COLO668 (cell line): ENCODE measurements at regions not wholly inside any gene's neighbourhood (a gene's known extent, or its start where the extent isn't known, plus 50 kb on each side); places are given as distances from the start of the nearest gene placed in this dataset.
"Not testable (repeated sequence)": the region's sequence is repeated elsewhere in the genome, so short reads cannot be mapped to it uniquely, and the experiment has no call there.

Experiments used
- DNase-seq: peaks from one replicate; lab custom pipeline; 2025; ENCODE audit not compliant: unreplicated experiment; lab: John Stamatoyannopoulos, UW

DNA sequence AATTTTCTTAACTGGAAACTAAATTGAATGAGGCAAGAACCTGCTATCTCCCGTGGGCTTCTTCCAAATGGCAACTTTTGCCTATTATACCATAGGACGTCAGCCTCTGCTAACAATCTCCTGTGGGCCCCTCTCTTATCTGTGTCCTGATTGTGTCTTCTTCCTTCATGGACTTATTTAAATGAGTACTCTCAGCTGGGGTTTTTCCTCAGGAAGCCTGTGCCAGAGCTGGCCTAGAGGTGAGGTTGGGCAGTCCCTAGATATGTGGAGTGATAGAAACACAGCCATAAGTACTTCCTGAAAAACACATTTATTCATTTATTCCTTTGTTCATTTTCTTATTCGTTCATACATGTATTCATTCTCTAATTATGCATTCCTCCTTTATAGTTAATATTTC lies 712.5 kb upstream of the SLIT2 start:
- no peak for DNase-seq

DNA sequence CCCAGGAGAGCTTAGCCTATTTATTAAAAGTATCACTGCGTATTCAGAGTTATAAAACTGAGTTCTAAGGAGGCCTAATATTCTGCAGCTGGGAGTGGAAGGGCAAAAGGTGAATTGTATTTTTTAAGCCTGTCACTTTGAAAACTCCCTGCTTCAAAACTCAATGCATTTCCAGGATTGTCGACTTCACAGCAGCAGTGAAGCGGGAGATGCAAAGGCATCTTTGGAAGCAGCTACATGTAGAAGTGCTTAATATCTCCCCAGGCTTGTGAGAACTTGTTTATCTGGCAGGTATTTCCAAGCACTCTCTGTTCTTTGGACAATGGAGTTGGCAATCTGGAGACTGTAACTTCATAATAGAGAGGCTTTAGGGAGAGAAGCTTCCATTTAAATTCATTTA lies 717.5 kb upstream of the SLIT2 start:
- no peak for DNase-seq

DNA sequence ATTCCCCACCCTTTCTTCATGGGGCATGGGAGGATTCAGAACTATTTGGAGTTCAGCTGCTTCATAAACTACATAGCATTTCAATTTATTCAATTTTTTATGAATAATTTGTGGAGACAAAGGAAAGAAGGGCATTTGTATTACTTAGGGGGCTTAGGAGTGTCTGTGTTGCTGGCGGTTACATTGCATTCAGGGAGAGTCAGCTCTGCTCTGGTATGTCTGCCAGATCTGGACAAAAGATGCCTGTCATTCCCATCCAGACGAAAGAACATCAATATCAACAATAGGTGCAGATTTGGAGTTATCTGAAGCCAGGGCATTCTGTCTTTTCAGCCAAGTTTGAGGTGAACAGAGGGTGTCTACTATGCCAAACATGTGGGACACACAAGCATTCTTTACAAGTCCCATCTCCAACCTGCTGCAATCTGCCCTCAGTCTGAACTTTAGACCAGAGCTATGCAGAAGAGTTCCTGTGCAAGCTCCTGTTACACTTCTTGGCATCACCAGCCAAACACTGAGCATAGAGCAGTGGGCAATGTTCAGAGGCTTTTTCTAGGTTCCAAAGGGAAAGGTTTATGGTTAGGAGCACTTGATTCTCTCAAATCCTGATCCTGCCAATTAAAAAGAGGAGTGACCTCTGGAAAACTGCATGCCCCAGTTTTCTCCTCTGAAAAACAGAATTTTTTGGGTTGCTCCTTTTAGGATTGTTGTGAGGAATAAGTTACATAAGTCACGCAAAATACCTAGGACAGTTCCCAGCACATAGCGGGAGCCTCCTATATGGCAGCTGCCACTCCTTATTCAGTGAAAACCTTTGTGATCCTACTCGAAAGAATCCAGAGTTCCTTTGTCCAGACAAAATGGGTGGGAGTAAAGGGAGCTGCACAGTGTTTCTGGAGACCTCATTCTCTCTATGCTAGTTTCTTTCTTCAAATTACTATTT lies 719.5 kb upstream of the SLIT2 start:
- no peak for DNase-seq

DNA sequence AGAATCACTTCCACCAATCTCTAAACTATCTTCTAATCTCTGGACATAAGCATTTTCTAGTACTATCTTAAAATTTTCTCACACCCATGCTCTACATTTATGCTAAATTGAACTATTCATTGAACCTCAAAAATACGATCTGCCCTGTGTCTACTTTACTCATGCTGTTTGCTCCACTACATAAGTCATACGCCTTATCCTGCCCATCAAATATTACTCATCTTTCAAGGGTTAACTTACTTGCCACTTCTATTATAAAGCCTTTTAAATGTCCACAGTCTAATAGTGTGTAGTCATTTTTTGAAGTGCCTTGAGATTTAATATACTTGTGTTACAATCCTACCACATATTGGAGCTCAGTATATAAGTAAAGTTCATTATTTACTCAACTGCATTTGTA lies 727.7 kb upstream of the SLIT2 start:
- DNase-seq, result no peak

DNA sequence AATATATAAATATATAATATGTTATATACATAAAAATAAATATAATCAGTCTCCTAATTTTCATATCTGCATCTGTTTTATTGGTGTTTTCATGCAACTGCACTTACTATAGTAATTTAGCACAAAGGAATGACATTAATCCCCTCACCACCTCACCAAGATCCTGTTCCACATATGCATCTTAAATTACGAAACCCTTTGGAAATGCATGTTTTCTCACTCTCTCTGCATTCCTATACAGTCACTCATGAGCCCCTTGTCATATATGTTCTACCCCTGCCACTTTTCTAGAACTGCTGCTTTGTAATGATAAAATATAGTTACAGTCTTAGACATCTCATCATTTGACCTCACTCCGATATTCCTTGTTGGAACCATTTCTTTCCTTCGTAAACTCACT lies 728.7 kb upstream of the SLIT2 start:
- DNase-seq, result no peak

DNA sequence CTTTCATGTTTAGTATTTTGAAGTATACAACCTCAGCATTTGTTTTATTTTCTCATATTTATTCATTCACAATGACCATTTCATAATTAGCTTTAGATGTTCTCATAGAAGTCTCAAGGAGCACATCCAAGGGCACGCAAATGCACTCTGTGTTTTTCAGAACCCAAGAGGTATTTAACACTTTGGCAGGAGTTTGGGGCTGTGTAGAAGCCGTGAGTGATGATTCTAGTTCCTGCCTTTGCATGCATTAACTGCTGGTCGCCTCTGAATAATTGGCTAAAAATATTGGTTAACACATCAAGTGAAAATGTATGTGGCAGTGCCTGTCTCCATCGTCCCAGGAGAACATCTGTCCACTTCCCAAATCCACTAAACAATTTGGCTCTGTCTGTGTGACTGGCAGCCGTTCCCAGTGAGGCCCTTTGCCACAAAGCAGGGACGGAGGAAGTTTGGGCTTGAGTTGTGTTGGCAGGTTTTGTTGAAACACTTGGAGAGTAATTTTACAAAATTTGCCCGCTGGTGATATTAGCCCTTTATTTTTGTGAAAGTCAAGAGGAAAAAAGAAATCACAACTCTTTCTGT lies 730.7 kb upstream of the SLIT2 start:
- DNase-seq, result no peak

DNA sequence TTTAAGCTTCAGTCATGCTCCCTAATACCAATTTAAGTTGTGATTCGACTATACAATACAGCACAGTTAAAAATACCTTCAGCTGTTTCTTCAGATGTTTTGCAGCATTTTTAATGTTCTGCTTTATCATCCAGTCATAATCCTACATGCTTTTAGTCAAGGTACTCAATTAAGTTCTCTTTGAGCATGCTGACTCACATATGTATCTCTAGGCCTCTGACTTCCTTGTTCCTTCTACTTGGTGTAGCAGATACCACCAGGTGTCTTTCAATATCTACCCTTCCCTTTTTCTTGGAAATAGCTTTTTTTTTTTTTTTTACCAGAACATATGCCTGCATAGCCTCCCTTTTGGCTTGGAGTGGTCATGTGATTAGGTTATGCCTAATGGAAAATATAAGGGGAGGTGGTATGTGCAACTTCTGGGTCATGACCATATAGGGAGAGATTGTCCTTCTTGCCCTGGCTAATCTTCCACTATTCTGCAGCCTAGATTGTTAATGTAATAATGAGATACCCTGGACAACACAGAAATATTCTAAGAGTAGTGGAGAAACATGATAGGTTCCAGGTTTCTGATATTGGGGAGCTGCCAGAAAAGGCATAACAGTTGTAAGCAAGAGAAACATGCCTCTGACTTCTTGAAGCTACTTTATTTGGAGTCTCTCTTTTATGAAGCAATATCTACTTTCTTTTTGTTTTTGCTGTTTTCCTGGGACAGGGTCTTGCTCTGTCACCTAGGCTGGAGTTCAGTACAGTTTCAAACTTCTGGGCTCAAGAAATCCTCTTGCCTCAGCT lies 737.2 kb upstream of the SLIT2 start:
- no peak for DNase-seq

DNA sequence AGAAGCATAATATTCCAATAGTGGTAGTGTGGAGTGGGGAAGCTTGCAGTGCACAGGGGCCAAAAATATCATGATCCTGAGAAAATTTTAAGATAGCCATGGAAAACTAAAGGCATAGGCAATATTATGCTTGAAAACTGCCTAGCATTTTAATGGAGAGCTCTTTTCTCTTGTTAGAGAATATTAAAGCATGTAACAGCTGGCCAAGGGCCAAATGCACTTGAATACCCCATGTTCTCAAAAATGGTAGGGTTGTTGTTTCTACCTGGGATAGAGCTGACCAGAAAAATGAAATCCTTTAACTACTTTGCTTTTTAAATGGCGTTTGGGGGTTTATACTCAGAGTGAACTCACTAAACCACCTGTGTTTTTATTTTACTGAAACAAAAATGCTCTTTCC lies 739.6 kb upstream of the SLIT2 start:
- no peak for DNase-seq

DNA sequence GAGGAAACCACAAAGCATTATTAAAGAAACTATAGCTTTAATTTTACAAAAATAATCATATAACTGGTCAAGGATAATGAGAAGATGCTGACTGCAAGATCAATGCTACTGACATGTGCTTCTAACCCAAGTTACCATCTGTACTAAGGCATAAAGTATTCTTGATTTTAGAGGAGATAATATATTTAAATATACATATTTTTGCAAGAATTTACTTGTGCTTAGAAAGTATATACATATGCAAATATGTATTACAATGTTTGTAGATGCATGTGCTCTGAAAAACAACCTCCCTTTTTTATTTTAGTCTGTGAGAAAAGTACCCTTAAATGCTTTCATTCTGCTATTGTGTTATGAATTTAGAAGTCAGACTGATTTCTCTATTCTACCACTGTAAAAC lies 740.7 kb upstream of the SLIT2 start:
- no peak for DNase-seq

DNA sequence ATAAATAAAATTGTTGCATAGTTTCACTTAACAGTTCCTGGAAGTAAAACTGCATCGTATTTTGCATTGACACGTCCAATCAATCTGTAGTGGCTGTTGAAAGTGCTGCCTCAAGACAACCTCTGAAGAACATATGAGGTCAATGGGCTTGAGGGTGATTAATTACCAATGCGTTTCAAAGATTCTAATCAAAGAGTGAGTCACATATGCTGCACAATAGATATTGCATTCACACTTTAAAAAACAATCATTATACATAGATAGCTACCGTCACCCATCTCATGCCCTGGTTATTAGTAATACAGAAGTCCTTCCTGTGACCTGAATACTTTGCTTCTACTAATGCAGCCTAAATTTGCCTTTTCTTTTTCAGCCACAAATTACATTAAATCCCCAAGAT lies 743.3 kb upstream of the SLIT2 start:
- DNase-seq, result no peak

DNA sequence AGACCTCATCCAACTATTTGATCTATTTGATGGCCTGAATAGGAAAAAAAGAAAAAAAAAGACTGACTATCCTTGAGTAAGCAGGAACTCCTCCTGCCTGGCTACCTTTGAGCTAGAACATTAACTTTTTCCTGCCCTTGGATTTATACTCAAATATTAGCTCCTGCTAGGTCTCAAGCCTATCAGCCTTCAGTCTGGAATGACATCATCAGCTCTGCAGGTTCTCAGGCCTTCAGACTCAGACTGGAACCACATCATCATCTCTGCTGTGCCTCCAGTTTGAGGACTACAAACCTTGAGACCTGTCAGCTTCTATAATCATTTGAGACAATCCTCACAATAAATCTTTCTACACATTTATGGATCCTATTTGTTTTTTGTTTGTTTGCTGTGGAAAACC lies 754.0 kb upstream of the SLIT2 start:
- DNase-seq, result no peak

DNA sequence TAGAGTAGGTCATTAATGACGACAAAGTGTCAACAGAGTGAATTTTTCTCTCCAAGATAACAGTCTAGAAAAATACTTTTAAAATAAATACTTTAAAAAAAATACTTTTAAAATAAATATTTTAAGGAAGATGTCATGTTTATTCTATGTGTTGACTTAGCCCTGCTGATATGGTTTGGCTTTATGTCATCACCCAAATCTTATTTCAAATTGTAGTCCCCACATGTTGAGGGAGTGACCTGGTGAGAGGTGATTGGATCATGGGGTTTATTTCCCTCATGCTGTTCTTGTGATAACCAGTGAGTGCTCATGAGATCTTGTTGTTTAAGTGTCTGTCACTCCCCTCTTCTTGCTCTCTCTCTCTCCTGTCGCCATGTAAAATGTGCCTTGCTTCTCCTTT lies 754.9 kb upstream of the SLIT2 start:
- DNase-seq, result no peak

DNA sequence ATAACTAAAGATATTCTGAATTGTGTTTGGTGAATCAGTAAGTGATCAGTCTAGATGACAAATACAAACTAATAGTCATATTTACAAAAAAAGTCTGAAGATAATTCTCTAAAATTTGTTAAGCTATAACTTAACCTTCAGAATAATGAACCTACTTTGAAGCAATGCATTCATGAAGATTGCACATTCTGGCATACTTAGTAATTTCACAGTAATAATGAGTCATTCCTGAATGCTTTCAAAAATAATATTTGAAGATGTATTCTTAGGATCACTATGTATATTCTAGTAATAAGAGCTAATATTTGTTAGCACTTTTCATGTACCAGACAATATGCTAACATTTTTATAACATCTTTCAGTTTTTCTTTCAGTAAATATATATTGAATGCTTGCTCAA lies 756.7 kb upstream of the SLIT2 start:
- no peak for DNase-seq

DNA sequence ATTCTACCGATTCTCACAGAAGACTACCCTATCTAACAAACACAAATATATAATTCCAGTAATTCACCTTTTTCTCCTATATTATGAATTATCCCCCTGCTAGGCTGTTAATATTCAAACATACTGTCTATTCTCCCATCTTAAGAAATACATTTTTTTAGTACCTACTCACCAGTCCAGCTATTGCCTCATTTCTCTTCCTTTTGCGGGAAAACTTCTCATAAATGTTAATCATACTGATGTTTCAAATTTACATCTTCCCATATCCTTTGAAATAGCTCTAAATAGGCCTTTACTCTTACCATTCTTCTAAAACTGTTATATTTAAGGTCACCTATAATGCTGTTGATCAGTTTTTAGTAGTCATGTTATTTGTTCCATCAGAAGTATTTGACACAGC lies 759.1 kb upstream of the SLIT2 start:
- no peak for DNase-seq

DNA sequence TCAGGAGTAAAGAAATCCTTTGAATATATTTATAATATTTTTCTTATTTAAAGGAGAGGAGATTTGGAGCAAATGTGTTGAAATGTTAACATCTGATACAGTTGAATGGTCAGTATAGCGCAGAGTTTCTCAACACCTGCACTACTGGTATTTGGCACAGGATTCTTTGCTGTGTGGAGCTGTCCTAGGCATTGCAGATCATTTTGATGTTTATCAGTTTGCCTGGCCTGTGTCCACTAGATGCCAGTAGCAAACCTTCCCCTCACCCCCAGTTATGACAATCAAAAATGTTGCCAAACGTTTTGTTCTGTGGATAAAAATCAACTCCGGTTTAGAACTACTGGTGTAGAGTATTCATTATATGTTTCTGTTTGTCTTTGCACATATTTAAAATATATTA lies 765.3 kb upstream of the SLIT2 start:
- DNase-seq, result no peak

DNA sequence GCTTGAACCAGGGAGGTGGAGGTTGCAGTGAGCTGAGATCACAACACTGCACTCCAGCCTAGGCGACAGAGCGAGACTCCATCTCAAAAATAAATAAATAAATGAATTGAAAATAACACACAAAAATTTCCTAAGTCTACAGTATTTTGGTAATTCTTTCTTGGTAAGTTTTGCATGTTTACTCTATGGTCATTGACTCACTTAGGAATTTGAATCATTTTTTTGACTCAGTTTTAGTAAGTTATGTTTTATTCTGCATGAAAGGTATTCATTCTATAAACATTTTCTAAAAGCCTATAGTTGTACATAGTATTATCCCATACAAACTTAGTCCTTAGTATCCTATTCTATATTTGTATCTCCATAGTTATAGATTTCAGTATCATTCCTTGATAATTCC lies 772.9 kb upstream of the SLIT2 start:
- DNase-seq, result no peak

DNA sequence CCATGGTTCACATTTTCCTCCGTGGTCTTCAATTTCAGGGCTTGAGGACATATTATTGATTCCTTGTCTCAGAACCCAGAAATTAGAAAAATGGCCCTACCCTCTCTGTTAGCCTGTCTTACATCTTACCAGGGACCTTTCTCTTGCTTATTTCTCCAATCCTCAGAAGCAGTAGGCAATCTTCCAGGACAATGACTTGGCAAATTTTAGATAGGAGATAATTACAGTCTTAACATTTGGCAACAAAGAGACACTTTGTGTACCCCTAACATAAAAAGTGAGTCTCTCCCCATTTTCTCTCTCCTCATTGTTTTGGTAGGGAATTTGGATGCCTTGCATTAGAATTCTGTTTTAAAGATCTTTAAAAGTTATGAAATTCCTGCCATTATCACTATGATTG lies 778.1 kb upstream of the SLIT2 start:
- DNase-seq, result no peak

DNA sequence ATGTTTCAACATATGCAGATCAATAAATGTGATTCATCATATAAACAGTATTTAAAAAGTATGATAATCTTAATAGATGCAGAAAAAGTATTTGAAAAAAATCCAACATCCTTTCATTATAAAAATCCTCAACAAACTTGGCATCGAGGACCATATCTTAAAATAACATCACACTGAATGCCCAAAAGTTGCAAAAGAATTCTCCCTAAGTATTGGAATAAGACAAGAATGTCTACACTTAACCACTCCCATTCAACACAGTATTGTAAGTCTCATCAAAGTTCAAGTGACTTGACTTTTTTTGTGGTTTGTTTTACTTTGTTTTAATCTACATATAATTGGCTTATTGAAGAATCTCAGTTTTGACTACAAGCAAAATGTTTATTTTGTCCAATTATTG lies 779.0 kb upstream of the SLIT2 start:
- DNase-seq, result no peak

DNA sequence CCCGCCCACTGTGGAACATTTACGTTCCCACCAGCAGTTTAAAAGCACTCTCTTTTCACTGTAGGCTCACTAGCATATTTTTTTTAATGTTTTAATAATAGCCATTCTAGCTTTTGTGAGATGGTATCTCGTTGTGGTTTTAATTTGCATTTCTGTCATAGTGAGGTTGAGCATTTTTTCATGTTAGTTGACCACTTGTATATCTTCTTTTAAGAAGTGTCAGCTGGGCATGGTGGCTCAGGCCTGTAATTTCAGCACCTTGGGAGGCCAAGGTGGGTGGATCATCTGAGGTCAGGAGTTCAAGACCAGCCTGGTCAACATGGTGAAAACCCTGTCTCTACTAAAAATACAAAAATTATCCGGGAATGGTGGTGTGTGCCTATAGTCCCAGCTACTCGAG lies 781.7 kb upstream of the SLIT2 start:
- DNase-seq, result not testable (repeated sequence)

DNA sequence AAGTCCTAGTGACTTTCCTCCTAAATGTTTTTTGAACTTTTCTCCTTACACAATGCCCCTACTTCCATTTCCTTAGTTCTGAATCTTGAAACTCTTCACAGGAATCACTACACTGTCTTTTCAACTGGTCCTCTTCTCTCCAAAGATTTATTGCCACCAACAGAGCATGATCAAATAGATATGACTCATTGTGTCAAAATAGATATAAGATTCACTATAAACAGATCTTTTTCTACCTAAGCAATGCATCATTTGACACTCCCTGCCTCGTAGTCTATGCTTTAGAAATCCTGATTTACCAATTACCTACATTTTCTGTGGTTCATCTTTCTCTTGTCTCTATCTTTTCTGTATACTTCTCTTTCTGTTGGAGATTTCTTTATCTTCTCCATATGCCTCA lies 789.6 kb upstream of the SLIT2 start:
- no peak for DNase-seq

DNA sequence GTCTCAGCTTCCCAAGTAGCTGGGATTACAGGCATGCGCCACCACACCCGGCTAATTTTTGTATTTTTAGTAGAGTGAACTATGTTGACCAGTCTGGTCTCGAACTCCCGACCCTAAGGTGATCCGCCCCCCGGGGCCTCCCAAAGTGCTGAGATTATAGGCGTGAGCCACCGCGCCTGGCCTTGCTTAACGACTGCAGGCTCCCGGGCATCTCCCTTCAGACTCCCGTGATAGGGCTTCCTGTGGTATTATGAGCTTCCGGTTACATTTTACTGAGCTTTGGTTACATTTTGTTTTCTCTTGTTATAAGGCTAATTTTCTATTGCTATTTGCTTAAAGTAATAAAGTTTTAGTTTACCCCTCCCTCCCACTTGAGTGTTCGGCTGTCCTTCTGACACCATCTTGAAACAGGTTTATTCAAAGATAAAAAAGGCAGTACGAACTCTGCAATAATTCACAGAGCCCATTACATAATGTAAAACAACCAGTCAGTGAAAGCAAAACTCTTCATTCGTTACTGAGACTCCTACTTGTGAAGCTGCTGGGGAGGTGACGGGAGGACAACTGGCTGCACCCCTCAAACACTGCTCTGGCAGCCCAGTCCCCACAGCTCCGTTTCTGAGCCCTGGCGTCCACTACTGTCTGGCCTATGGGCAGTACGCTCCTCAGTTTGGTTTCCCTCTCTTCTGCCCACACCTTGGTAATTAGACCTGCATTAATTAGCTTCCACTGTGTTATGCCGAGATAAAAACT lies 795.7 kb upstream of the SLIT2 start:
- DNase-seq, result no peak
